Lung (tissue), 11 donors: ENCODE measurements at regions not wholly inside any gene's neighbourhood (a gene's known extent, or its start where the extent isn't known, plus 50 kb on each side); places are given as distances from the start of the nearest gene placed in this dataset.

ENCODE experiments used
- ATAC-seq: fragments of 200-7000 bp; cut with Tn5 transposase; one replicate; pipeline ENCODE4 v1.9.1; 2020; ENCODE audit warnings: moderate number of reproducible peaks; ENCODE audit not compliant: insufficient read depth, low FRiP score
- DNase-seq, 3 donors: peaks; one replicate each; pipeline ENCODE4 v3.0.0-alpha.2; 2013 to 2017
- H3K27ac ChIP-seq, 2 donors: one replicate each; pipeline ENCODE4 v1.5.1; 2013; ENCODE audit warnings: mild to moderate bottlenecking in 2 of 2, moderate library complexity in 2 of 2, control low read depth in 1 of 2, inconsistent platforms in 1 of 2, low read depth in 1 of 2, low read length in 1 of 2
- H3K27me3 ChIP-seq, 3 donors: one replicate each; pipeline ENCODE4 v1.5.1; 2013; ENCODE audit warnings: low read length in 2 of 3; ENCODE audit not compliant: control insufficient read depth in 3 of 3, insufficient read depth in 3 of 3
- H3K36me3 ChIP-seq, 4 donors: one replicate each; pipeline ENCODE4 v1.5.1; 2013; ENCODE audit warnings: low read length in 4 of 4, mild to moderate bottlenecking in 1 of 4, moderate library complexity in 1 of 4; ENCODE audit not compliant: control insufficient read depth in 4 of 4, insufficient read depth in 4 of 4
- H3K4me1 ChIP-seq, 5 donors: one replicate each; pipeline ENCODE4 v1.5.1; 2013; ENCODE audit warnings: low read length in 5 of 5, mild to moderate bottlenecking in 2 of 5, moderate library complexity in 1 of 5; ENCODE audit not compliant: control insufficient read depth in 5 of 5, insufficient read depth in 5 of 5
- H3K4me3 ChIP-seq: one replicate; pipeline ENCODE4 v1.5.1; 2013; ENCODE audit warnings: mild to moderate bottlenecking, control low read depth, moderate library complexity
- H3K9ac ChIP-seq, 2 donors: one replicate each; pipeline ENCODE4 v1.5.1; 2013; ENCODE audit warnings: low read length in 2 of 2, control low read depth in 1 of 2; ENCODE audit not compliant: insufficient read depth in 1 of 2
- H3K9me3 ChIP-seq, 4 donors: one replicate each; pipeline ENCODE4 v1.5.1; 2013; ENCODE audit warnings: low read length in 3 of 4, mild to moderate bottlenecking in 1 of 4, moderate library complexity in 1 of 4; ENCODE audit not compliant: control insufficient read depth in 4 of 4, insufficient read depth in 3 of 4
- CTCF ChIP-seq: IDR thresholded peaks from 2 replicates; pipeline ENCODE4 v1.5.1; 2012; ENCODE audit warnings: mild to moderate bottlenecking; ENCODE audit errors: control extremely low read depth, extremely low read depth
- WGBS, 2 donors: extraction: QIAGEN DNeasy Blood & Tissue Kit; methylation state at CpG; one replicate each; pipeline ENCODE4 v1.1.7; 2013; 5-methylcytosine and 5-hydroxymethylcytosine counted together
- donor health status: control.
- donor health status: control.
- donor health status: Bipolar disorder and iron deficiency.
- donor health status: healthy.
- donor health status: DM: yes; HTN: yes; CAD: no.

- 90 to 100% methylated on average over 1 of the region's 1 CpG for WGBS, 2 donors
These were observed 213.0 kb upstream of the DTNBP1 start for GRCh38 chr6:15875797-15876196.

GRCh38 chr6:15874821-15875220 is 212.0 kb upstream of the DTNBP1 start:
- 84 to 85% methylated on average over 3 of the region's 3 CpGs for WGBS, 2 donors
- no peak for ATAC-seq

More at GRCh38 chr6:15875797-15876196, 213.0 kb upstream of the DTNBP1 start:
- DNase-seq (no peak), ATAC-seq (no peak)
- Histone ChIP-seq H3K36me3 (no peaks in the 10 kb centered on the region), H3K9me3 (no peaks in the 10 kb centered on the region), H3K4me3 (no peak overlapping the region), H3K9ac (no peak overlapping the region), H3K27ac (no peak overlapping the region), H3K27me3 (no peaks in the 10 kb centered on the region), H3K4me1 (peaks cover 2 to 24% (median 17%) of the 10 kb centered on the region in 5 donors)
- no peak for TF ChIP-seq CTCF

DNA sequence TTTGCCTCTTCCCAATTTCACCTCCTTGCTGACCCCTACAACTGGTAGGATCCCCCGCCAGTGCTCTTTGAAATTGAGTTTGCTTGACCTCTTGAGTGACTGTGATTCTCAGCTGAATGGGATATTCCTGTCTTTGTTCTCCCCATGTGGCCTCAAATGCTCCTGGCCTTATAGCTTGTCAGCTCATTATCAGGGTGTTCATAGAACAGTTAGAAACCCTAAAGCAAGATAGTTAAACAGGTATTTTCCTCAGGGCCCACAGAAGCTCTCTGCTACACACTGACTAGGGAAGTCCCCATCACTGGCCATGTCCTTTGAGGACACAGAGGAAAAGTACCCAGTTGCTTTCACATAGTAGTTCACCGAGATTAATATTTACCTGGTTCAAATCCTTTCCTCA is 211.5 kb upstream of the DTNBP1 start:
- no peaks in the 10 kb centered on the region for H3K9me3 ChIP-seq
- DNase-seq (no peak), ATAC-seq (no peak)
- no peak overlapping the region for H3K27ac ChIP-seq
- no peak for TF ChIP-seq CTCF
- no peak overlapping the region for H3K9ac ChIP-seq
- WGBS, 2 donors, result 90 to 91% methylated on average over 2 of the region's 2 CpGs
- H3K4me1 ChIP-seq, result peaks cover 0 to 13% (median 6%) of the 10 kb centered on the region in 5 donors
- no peak overlapping the region for H3K4me3 ChIP-seq
- H3K36me3 ChIP-seq, result no peaks in the 10 kb centered on the region
- no peaks in the 10 kb centered on the region for H3K27me3 ChIP-seq

More at GRCh38 chr6:15874821-15875220, 212.0 kb upstream of the DTNBP1 start:
- H3K4me3 ChIP-seq, result no peak overlapping the region
- no peak overlapping the region for H3K27ac ChIP-seq
- H3K9me3 ChIP-seq, result no peaks in the 10 kb centered on the region
- no peak for TF ChIP-seq CTCF
- no peaks in the 10 kb centered on the region for H3K27me3 ChIP-seq
- no peaks in the 10 kb centered on the region for H3K36me3 ChIP-seq
- H3K9ac ChIP-seq, result no peak overlapping the region
- no peak for DNase-seq
- peaks cover 0 to 18% (median 11%) of the 10 kb centered on the region in 5 donors for H3K4me1 ChIP-seq
